H9 (cell line): ENCODE measurements at regions not wholly inside any gene's neighbourhood (a gene's known extent, or its start where the extent isn't known, plus 50 kb on each side); places are given as distances from the start of the nearest gene placed in this dataset.

ENCODE experiments used
- DNase-seq: peaks from one replicate; pipeline ENCODE4 v3.0.0-alpha.2; 2017
- H2AFZ ChIP-seq: one replicate; pipeline ENCODE4 v1.6.1; 2013; ENCODE audit warnings: mild to moderate bottlenecking, low read length, control low read depth, moderate library complexity
- H2AK5ac ChIP-seq: 2 replicates; pipeline ENCODE4 v1.6.1; 2013; ENCODE audit warnings: low read length, control low read depth, mixed read lengths; ENCODE audit not compliant: insufficient read length
- H2BK120ac ChIP-seq: one replicate; pipeline ENCODE4 v1.6.1; 2013; ENCODE audit warnings: low read depth, mild to moderate bottlenecking, low read length, control low read depth, inconsistent platforms; ENCODE audit not compliant: poor library complexity, severe bottlenecking
- H2BK12ac ChIP-seq: 2 replicates; pipeline ENCODE4 v1.6.1; 2013; ENCODE audit warnings: low read length, control low read depth, mixed read lengths, low read depth; ENCODE audit not compliant: insufficient read length
- H2BK15ac ChIP-seq: 2 replicates; pipeline ENCODE4 v1.6.1; 2013; ENCODE audit warnings: low read depth, low read length, control low read depth
- H2BK20ac ChIP-seq: one replicate; pipeline ENCODE4 v1.6.1; 2013; ENCODE audit warnings: low read depth, mild to moderate bottlenecking, low read length, control low read depth, inconsistent platforms; ENCODE audit not compliant: poor library complexity, severe bottlenecking
- H2BK5ac ChIP-seq: 2 replicates; pipeline ENCODE4 v1.6.1; 2013; ENCODE audit warnings: low read length, control low read depth, mixed read lengths; ENCODE audit not compliant: insufficient read length
- H3K14ac ChIP-seq: 2 replicates; pipeline ENCODE4 v1.6.1; 2013; ENCODE audit warnings: low read length, control low read depth; ENCODE audit not compliant: insufficient read depth
- H3K18ac ChIP-seq: 2 replicates; pipeline ENCODE4 v1.6.1; 2013; ENCODE audit warnings: low read depth, mild to moderate bottlenecking, mixed read lengths, low read length, control low read depth; ENCODE audit not compliant: insufficient read length
- H3K23ac ChIP-seq: 2 replicates; pipeline ENCODE4 v1.6.1; 2013; ENCODE audit warnings: low read length, control low read depth, mixed read lengths, low read depth; ENCODE audit not compliant: insufficient read length
- H3K23me2 ChIP-seq: 2 replicates; pipeline ENCODE4 v1.6.1; 2013; ENCODE audit warnings: low read depth, mild to moderate bottlenecking, mixed read lengths, low read length, control low read depth; ENCODE audit not compliant: insufficient read length, poor library complexity, severe bottlenecking
- H3K27ac ChIP-seq: 2 replicates; pipeline ENCODE4 v1.5.1; 2013; ENCODE audit warnings: low read length, control low read depth, mixed read lengths, low read depth; ENCODE audit not compliant: insufficient read length
- H3K27me3 ChIP-seq: 2 replicates; pipeline ENCODE4 v1.6.1; 2013; ENCODE audit warnings: low read length, control low read depth, inconsistent platforms; ENCODE audit not compliant: insufficient read depth
- H3K4ac ChIP-seq: 2 replicates; pipeline ENCODE4 v1.6.1; 2013; ENCODE audit warnings: low read depth, mild to moderate bottlenecking, control low read depth, inconsistent platforms, low read length, moderate library complexity
- H3K4me1 ChIP-seq: 2 replicates; pipeline ENCODE4 v1.6.1; 2013; ENCODE audit warnings: low read length, control low read depth, inconsistent platforms; ENCODE audit not compliant: insufficient read depth
- H3K4me2 ChIP-seq: 2 replicates; pipeline ENCODE4 v1.6.1; 2013; ENCODE audit warnings: low read length, control low read depth, mixed read lengths; ENCODE audit not compliant: insufficient read length, insufficient read depth
- H3K56ac ChIP-seq: 2 replicates; pipeline ENCODE4 v1.6.1; 2013; ENCODE audit warnings: low read depth, mild to moderate bottlenecking, mixed read lengths, low read length, control low read depth; ENCODE audit not compliant: insufficient read length
- H3K79me1 ChIP-seq: 2 replicates; pipeline ENCODE4 v1.6.1; 2013; ENCODE audit warnings: low read depth, mild to moderate bottlenecking, moderate library complexity, low read length, control low read depth, inconsistent platforms; ENCODE audit not compliant: insufficient read depth, poor library complexity, severe bottlenecking
- H3K79me2 ChIP-seq: 2 replicates; pipeline ENCODE4 v1.6.1; 2013; ENCODE audit warnings: low read length, control low read depth, inconsistent platforms; ENCODE audit not compliant: insufficient read depth
- H3K9ac ChIP-seq: 2 replicates; pipeline ENCODE4 v1.6.1; 2013; ENCODE audit warnings: low read length, control low read depth, mixed read lengths; ENCODE audit not compliant: insufficient read length; ENCODE audit errors: extremely low read depth
- H3K9me3 ChIP-seq: one replicate; pipeline ENCODE4 v1.6.1; 2013; ENCODE audit warnings: low read depth, low read length, inconsistent platforms; ENCODE audit not compliant: control insufficient read depth
- H3T11ph ChIP-seq: one replicate; pipeline ENCODE4 v1.6.1; 2013; ENCODE audit warnings: mild to moderate bottlenecking, low read length, control low read depth, inconsistent platforms
- H4K20me1 ChIP-seq: one replicate; pipeline ENCODE4 v1.6.1; 2013; ENCODE audit not compliant: control insufficient read depth, insufficient read length, insufficient read depth
- H4K5ac ChIP-seq: 2 replicates; pipeline ENCODE4 v1.6.1; 2013; ENCODE audit warnings: low read depth, mild to moderate bottlenecking, mixed read lengths, low read length, control low read depth; ENCODE audit not compliant: insufficient read length
- H4K8ac ChIP-seq: replicated peaks from 2 replicates; pipeline ENCODE4 v1.6.1; 2013; ENCODE audit warnings: low read length, control low read depth, mixed read lengths, low read depth; ENCODE audit not compliant: insufficient read length
- H4K91ac ChIP-seq: 2 replicates; pipeline ENCODE4 v1.6.1; 2013; ENCODE audit warnings: low read depth, mild to moderate bottlenecking, moderate library complexity, mixed read lengths, low read length, control low read depth; ENCODE audit not compliant: insufficient read length
- H3K27ac Mint-ChIP-seq, 3 experiments: 2 replicates in 2 of 3; 3 replicates in 1 of 3; pipeline ENCODE4 v1.8.0; 2020 to 2021; ENCODE audit warnings: mixed read lengths in 3 of 3, mild to moderate bottlenecking in 1 of 3, moderate library complexity in 1 of 3
- H3K27me3 Mint-ChIP-seq: 2 replicates; pipeline ENCODE4 v1.8.0; 2021; ENCODE audit warnings: low read depth, mild to moderate bottlenecking, moderate library complexity, mixed read lengths
- H3K36me3 Mint-ChIP-seq, 3 experiments: 2 replicates in 2 of 3; 3 replicates in 1 of 3; pipeline ENCODE4 v1.8.0; 2020 to 2021; ENCODE audit warnings: low read depth in 3 of 3, mixed read lengths in 3 of 3; ENCODE audit not compliant: insufficient read depth in 1 of 3
- H3K4me1 Mint-ChIP-seq, 2 experiments: 2 replicates each; pipeline ENCODE4 v1.8.0; 2020; ENCODE audit warnings: mixed read lengths in 2 of 2
- H3K4me3 Mint-ChIP-seq, 2 experiments: 2 replicates in 1 of 2; 3 replicates in 1 of 2; pipeline ENCODE4 v1.8.0; 2020 to 2021; ENCODE audit warnings: mild to moderate bottlenecking in 2 of 2, mixed read lengths in 2 of 2, moderate library complexity in 1 of 2
- H3K9me3 Mint-ChIP-seq, 2 experiments: 2 replicates in 1 of 2; 3 replicates in 1 of 2; pipeline ENCODE4 v1.8.0; 2020; ENCODE audit warnings: mild to moderate bottlenecking in 2 of 2, mixed read lengths in 2 of 2, moderate library complexity in 1 of 2
- CTCF ChIP-seq: fragments of 200-600 bp; sonication (generic); conservative IDR thresholded peaks from 3 replicates; pipeline ENCODE4 v1.8.0; 2021; ENCODE audit warnings: antibody characterized with exemption, mild to moderate bottlenecking
- WGBS: extraction: QIAGEN DNeasy Blood & Tissue Kit; methylation state at CpG from one replicate; pipeline ENCODE4 v1.1.7; 2013; ENCODE audit warnings: missing lambda C conversion rate, low lambda C conversion rate, mixed read lengths; ENCODE audit not compliant: insufficient read length; ENCODE audit errors: extremely low coverage; 5-methylcytosine and 5-hydroxymethylcytosine counted together

- WGBS: no CpG with 5 or more reads among the region's 2 CpGs
- Histone ChIP-seq H3K9me3 (no peaks in the 10 kb centered on the region), H2BK20ac (no peak overlapping the region), H3K14ac (no peak overlapping the region), H3K23me2 (no peaks in the 10 kb centered on the region), H3K23ac (no peak overlapping the region), H2BK15ac (no peak overlapping the region), H3K4me1 (no peaks in the 10 kb centered on the region), H3K56ac (no peak overlapping the region), H2BK12ac (no peak overlapping the region), H2BK5ac (no peak overlapping the region), H3T11ph (no peak overlapping the region), H3K79me1 (no peaks in the 10 kb centered on the region), H4K20me1 (no peaks in the 10 kb centered on the region), H2BK120ac (no peak overlapping the region), H3K27ac (no peak overlapping the region), H3K4me2 (no peak overlapping the region), H2AK5ac (no peak overlapping the region), H3K18ac (no peak overlapping the region), H2AFZ (no peak overlapping the region), H3K79me2 (no peaks in the 10 kb centered on the region), H3K9ac (no peak overlapping the region), H4K8ac (no peak overlapping the region), H3K4ac (no peak overlapping the region), H4K91ac (no peak overlapping the region), H4K5ac (no peak overlapping the region), H3K27me3 (no peaks in the 10 kb centered on the region)
- TF ChIP-seq CTCF: no peak
- H3K27ac Mint-ChIP-seq: no peak overlapping the region
- no peaks in the 10 kb centered on the region for H3K4me1 Mint-ChIP-seq
- no peak for DNase-seq
- no peaks in the 10 kb centered on the region for H3K36me3 Mint-ChIP-seq
- H3K27me3 Mint-ChIP-seq: no peaks in the 10 kb centered on the region; the same call in 1 of the 2 replicates
- H3K9me3 Mint-ChIP-seq: peaks cover 2% of the 10 kb centered on the region in 2 experiments; a peak in 3 of 5 replicates
- no peak overlapping the region for H3K4me3 Mint-ChIP-seq
Measured at GRCh38 chr9:74140141-74140540, 357.0 kb upstream of the RORB start.
